ENCODE measurements at regions not wholly inside any gene's neighbourhood (a gene's known extent, or its start where the extent isn't known, plus 50 kb on each side); places are given as distances from the start of the nearest gene placed in this dataset.

DNA sequence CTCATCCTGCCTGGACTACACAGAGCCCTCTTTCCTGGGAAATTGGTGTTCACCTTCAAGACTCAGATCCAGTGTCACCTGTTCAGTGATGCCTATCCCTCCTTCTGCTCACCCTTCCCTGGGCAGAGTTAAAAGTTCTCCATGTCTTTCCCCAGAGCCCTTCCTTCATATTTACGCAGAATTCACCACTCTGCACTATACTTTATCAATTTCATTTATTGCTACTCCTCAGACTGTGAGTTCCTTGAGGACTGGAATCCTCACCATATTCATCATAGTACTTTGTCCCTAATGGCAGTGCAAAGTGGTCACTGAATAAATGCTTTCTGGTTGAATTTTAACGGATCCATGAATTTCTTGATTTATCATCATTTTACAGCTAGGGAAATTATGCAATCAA lies 300.0 kb downstream of the CHRM3 start:
- TF ChIP-seq CTCF (IDR thresholded peaks at IDR 0.05) (no peak), POLR2A (IDR thresholded peaks at IDR 0.05) (no peak)
